ENCODE measurements at regions not wholly inside any gene's neighbourhood (a gene's known extent, or its start where the extent isn't known, plus 50 kb on each side); places are given as distances from the start of the nearest gene placed in this dataset.

- H3K36me3 ChIP-seq (ENCODE audit: control insufficient read depth, insufficient read depth, low read length) = no peaks in the 10 kb centered on the region
- in situ Hi-C loops (cut with MboI; ENCODE audit: low sequenced_read_pairs) = loop anchor here (10.0 to 25.0 kb wide), 3 partner anchors 229 to 677 kb away; no protein-coding TSS in a partner anchor
- no peak overlapping the region for H3K4me3 ChIP-seq (ENCODE audit: insufficient read depth, low read depth, low read length)
- H2BK5ac ChIP-seq (ENCODE audit: low read depth, low read length, poor library complexity, severe bottlenecking) = no peak overlapping the region
- no peak overlapping the region for H3K23ac ChIP-seq (ENCODE audit: low read depth, low read length)
- H4K91ac ChIP-seq (ENCODE audit: insufficient read depth, low read depth, low read length) = no peak overlapping the region
- no peak overlapping the region for H3K4me2 ChIP-seq (ENCODE audit: low read depth, low read length)
- BruUV-seq (replicated peaks) = no TSS peak
- no CpG with 5 or more reads among the region's 4 CpGs for WGBS, 2 experiments (ENCODE audit: extremely low coverage in 2 of 2, insufficient read length in 1 of 2)
- H4K5ac ChIP-seq (ENCODE audit: low read depth, low read length) = no peak overlapping the region
- DNase-seq (no peak), ATAC-seq (ENCODE audit: low read depth) (no peak)
- H3K56ac ChIP-seq (ENCODE audit: extremely low read depth, insufficient read depth, low read length) = no peak overlapping the region
- POLR2A ChIA-PET (ENCODE audit: unreplicated experiment) = no interaction called here
- H3K4ac ChIP-seq (ENCODE audit: low read depth, low read length) = no peak overlapping the region
- no peak overlapping the region for H3K14ac ChIP-seq (replicated peaks; ENCODE audit: low read depth, low read length)
- dilution Hi-C loops (cut with HindIII; ENCODE audit: low sequenced_read_pairs, unreplicated experiment) = no loop called here
- H3K27ac ChIP-seq (ENCODE audit: insufficient read depth, low read length) = no peak overlapping the region
- H3K9me3 ChIP-seq (ENCODE audit: control insufficient read depth, insufficient read depth, low read length) = no peaks in the 10 kb centered on the region
- TF ChIP-seq SMC3 (IDR thresholded peaks at IDR 0.05; ENCODE audit: low read depth, low read length) = no peak
- no peak for TF ChIP-seq USF2 (IDR thresholded peaks at IDR 0.05; ENCODE audit: low read depth, low read length)
- no peak for TF ChIP-seq CTCF (conservative IDR thresholded peaks at IDR 0.05; ENCODE audit: low read depth, low read length)
- TF ChIP-seq BHLHE40 (IDR thresholded peaks at IDR 0.05; ENCODE audit: low read depth, low read length) = no peak
- TF ChIP-seq CHD1 (IDR thresholded peaks at IDR 0.05; ENCODE audit: low read depth, low read length) = no peak
- no peak for TF ChIP-seq FOS (IDR thresholded peaks at IDR 0.05; ENCODE audit: low read depth, low read length)
- no peak for TF ChIP-seq MAZ (IDR thresholded peaks at IDR 0.05; ENCODE audit: borderline replicate concordance, low read depth, low read length)
- TF ChIP-seq ELK1 (IDR thresholded peaks at IDR 0.05; ENCODE audit: borderline replicate concordance, low read depth, low read length) = no peak
- TF ChIP-seq MXI1 (IDR thresholded peaks at IDR 0.05; ENCODE audit: borderline replicate concordance, low read depth, low read length) = no peak
- TF ChIP-seq RAD21 (IDR thresholded peaks at IDR 0.05; ENCODE audit: low read length) = no peak
- no peak for TF ChIP-seq RCOR1 (IDR thresholded peaks at IDR 0.05; ENCODE audit: insufficient replicate concordance, low read length)
- no peak overlapping the region for H3K9ac ChIP-seq (ENCODE audit: low read depth, low read length)
- no peak overlapping the region for H2BK20ac ChIP-seq (ENCODE audit: low read depth, low read length)
- H3K18ac ChIP-seq (ENCODE audit: low read depth, low read length) = no peak overlapping the region
- H3K79me1 ChIP-seq (ENCODE audit: low read depth in 1 of 2, low read length in 2 of 2) = no peaks in the 10 kb centered on the region
- H3K9me1 ChIP-seq (ENCODE audit: insufficient read depth, low read length) = no peaks in the 10 kb centered on the region
- CTCF ChIA-PET = no interaction called here
- no peak overlapping the region for H2BK15ac ChIP-seq (ENCODE audit: low read depth, low read length)
- no peaks in the 10 kb centered on the region for H4K20me1 ChIP-seq (ENCODE audit: insufficient read depth, low read length)
- no peaks in the 10 kb centered on the region for H3K4me1 ChIP-seq (ENCODE audit: control insufficient read depth, insufficient read depth, low read length)
- H4K8ac ChIP-seq (ENCODE audit: low read depth in 2 of 2, low read length in 2 of 2) = no peak overlapping the region
- H2AK9ac ChIP-seq (replicated peaks; ENCODE audit: low read depth, low read length, poor library complexity) = no peak overlapping the region
- no peak overlapping the region for H2BK120ac ChIP-seq (ENCODE audit: low read depth, low read length)
- intact Hi-C loops (cut with micrococcal nuclease) = loop anchor here (10.0 kb wide), 2 partner anchors 129 to 379 kb away; no protein-coding TSS in a partner anchor
- H2AK5ac ChIP-seq (ENCODE audit: low read depth, low read length) = no peak overlapping the region
- H3K27me3 ChIP-seq (ENCODE audit: control insufficient read depth, insufficient read depth, low read length) = no peaks in the 10 kb centered on the region
- H2AFZ ChIP-seq (replicated peaks; ENCODE audit: low read length, poor library complexity) = no peak overlapping the region
Observed at GRCh38 chr17:71464241-71464640, 656.6 kb upstream of the SOX9 start.

Data from IMR-90 (cell line).